Panc1 (cell line): ENCODE measurements at regions not wholly inside any gene's neighbourhood (a gene's known extent, or its start where the extent isn't known, plus 50 kb on each side); places are given as distances from the start of the nearest gene placed in this dataset.

ENCODE experiments used
- CTCF ChIP-seq: fragments of 450-650 bp; IDR thresholded peaks from 2 replicates; pipeline ENCODE4 v1.5.1; 2017; ENCODE audit warnings: mild to moderate bottlenecking
- POLR2AphosphoS5 ChIP-seq: IDR thresholded peaks from 2 replicates; pipeline ENCODE4 v1.6.1; 2012; ENCODE audit warnings: mild to moderate bottlenecking, low read depth, low read length, moderate library complexity
- SIN3A ChIP-seq: IDR thresholded peaks from 2 replicates; pipeline ENCODE4 v1.6.1; 2012; ENCODE audit warnings: low read depth, mild to moderate bottlenecking, low read length, moderate library complexity, borderline replicate concordance; ENCODE audit not compliant: insufficient read depth

- no peak for TF ChIP-seq CTCF
- no peak for TF ChIP-seq POLR2AphosphoS5
- no peak for TF ChIP-seq SIN3A
Observed at GRCh38 chr3:160134964-160135363, 90.3 kb upstream of the C3orf80 start.
